Keratinocyte (primary cell): ENCODE measurements at regions not wholly inside any gene's neighbourhood (a gene's known extent, or its start where the extent isn't known, plus 50 kb on each side); places are given as distances from the start of the nearest gene placed in this dataset.

ENCODE experiments used
- DNase-seq: peaks from one replicate; pipeline ENCODE4 v3.0.0-alpha.2; 2011; ENCODE audit warnings: low read depth, missing footprints, low spot score
- FAIRE-seq: peaks from 2 replicates; lab custom pipeline; 2011; peaks lifted over from hg19 to GRCh38; lab: Jason Lieb, UNC
- H2AFZ ChIP-seq: 2 replicates; pipeline ENCODE4 v1.6.0; 2012; ENCODE audit warnings: low read length, control low read depth, inconsistent platforms; ENCODE audit not compliant: control insufficient read depth
- H3K27ac ChIP-seq: 2 replicates; pipeline ENCODE4 v1.5.1; 2011; ENCODE audit warnings: low read length; ENCODE audit not compliant: control insufficient read depth, insufficient read depth
- H3K27me3 ChIP-seq: 3 replicates; pipeline ENCODE4 v1.6.0; 2011; ENCODE audit warnings: low read length; ENCODE audit not compliant: control insufficient read depth, insufficient read depth; ENCODE audit errors: extremely low read depth
- H3K36me3 ChIP-seq, 2 experiments: 2 replicates in 1 of 2; 3 replicates in 1 of 2; pipeline ENCODE4 v1.5.1; 2011; ENCODE audit warnings: low read length in 2 of 2, mild to moderate bottlenecking in 1 of 2; ENCODE audit not compliant: control insufficient read depth in 2 of 2, insufficient read depth in 2 of 2; ENCODE audit errors: extremely low read depth in 1 of 2
- H3K4me1 ChIP-seq: 3 replicates; pipeline ENCODE4 v1.5.1; 2011; ENCODE audit warnings: low read length; ENCODE audit not compliant: control insufficient read depth, insufficient read depth; ENCODE audit errors: extremely low read depth
- H3K4me2 ChIP-seq: 3 replicates; pipeline ENCODE4 v1.6.0; 2011; ENCODE audit warnings: low read depth, low read length; ENCODE audit not compliant: control insufficient read depth, insufficient read depth; ENCODE audit errors: extremely low read depth
- H3K4me3 ChIP-seq, 3 experiments: fragments of 200-600 bp in 1 of 3; sonication (generic) in 1 of 3; 2 replicates in 2 of 3; 3 replicates in 1 of 3; pipeline ENCODE4 v1.5.1; 2011 to 2016; ENCODE audit warnings: low read length in 3 of 3, mild to moderate bottlenecking in 3 of 3, control low read depth in 2 of 3, inconsistent platforms in 1 of 3, low read depth in 1 of 3, mixed read lengths in 1 of 3, mixed run types in 1 of 3, moderate library complexity in 1 of 3; ENCODE audit not compliant: control insufficient read depth in 2 of 3, insufficient read depth in 2 of 3; ENCODE audit errors: extremely low read depth in 1 of 3
- H3K79me2 ChIP-seq: 2 replicates; pipeline ENCODE4 v1.6.0; 2012; ENCODE audit warnings: low read length; ENCODE audit not compliant: control insufficient read depth, insufficient read depth
- H3K9ac ChIP-seq: 3 replicates; pipeline ENCODE4 v1.6.0; 2011; ENCODE audit warnings: low read length; ENCODE audit not compliant: control insufficient read depth, insufficient read depth; ENCODE audit errors: extremely low read depth
- H3K9me1 ChIP-seq: 3 replicates; pipeline ENCODE4 v1.6.0; 2011; ENCODE audit warnings: low read length; ENCODE audit not compliant: control insufficient read depth, insufficient read depth; ENCODE audit errors: extremely low read depth
- H3K9me3 ChIP-seq: 2 replicates; pipeline ENCODE4 v1.5.1; 2012; ENCODE audit warnings: low read depth, low read length; ENCODE audit not compliant: control insufficient read depth
- H4K20me1 ChIP-seq: 3 replicates; pipeline ENCODE4 v1.6.0; 2011; ENCODE audit warnings: low read length; ENCODE audit not compliant: control insufficient read depth, insufficient read depth; ENCODE audit errors: extremely low read depth
- EZH2 ChIP-seq: IDR thresholded peaks from one replicate; pipeline ENCODE4 v1.6.1; 2012; ENCODE audit warnings: inconsistent platforms, mild to moderate bottlenecking, low read length, moderate library complexity
- dilution Hi-C: fragments of 300-500 bp; cut with MboI; formaldehyde crosslinking; loops from one replicate; pipeline ENCODE4 v1.7.0; 2020; ENCODE audit warnings: low sequenced_read_pairs; ENCODE audit not compliant: extremely low pct_ligation_motif_present
- TF ChIP-seq, protein P1 (sequence below), 3 experiments: IDR thresholded peaks in 1 of 3; conservative IDR thresholded peaks in 1 of 3; optimal IDR thresholded peaks in 1 of 3; 2 replicates in 2 of 3; 3 replicates in 1 of 3; pipeline versions ENCODE3 to v1.5.1; 2011; ENCODE audit warnings: low read length in 3 of 3, mild to moderate bottlenecking in 3 of 3, moderate library complexity in 2 of 3, control low read depth in 1 of 3, inconsistent platforms in 1 of 3; ENCODE audit not compliant: insufficient read depth in 2 of 3; ENCODE audit errors: extremely low read depth in 1 of 3

DNA sequence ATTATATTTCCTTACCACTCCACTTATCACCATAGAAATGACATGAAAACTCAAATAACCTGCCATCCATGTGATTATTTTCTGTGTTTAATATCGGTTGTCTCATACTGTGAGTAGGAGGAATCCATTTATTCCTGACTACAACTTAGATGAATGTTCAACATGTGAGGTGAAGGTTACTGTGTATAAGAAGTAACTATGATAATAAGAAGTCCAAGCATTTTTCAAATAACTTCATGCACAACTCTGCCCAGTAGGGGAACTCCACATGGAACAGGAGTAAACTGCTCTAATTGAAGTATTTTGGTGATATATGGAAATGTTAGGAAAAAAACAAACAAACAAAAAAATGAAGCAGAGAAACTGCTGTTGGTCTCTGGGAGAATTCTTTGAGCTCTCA lies 447.5 kb upstream of the GRIN3A start:
- H3K4me3 ChIP-seq: no peak overlapping the region
- DNase-seq: no peak
- H3K36me3 ChIP-seq: no peaks in the 10 kb centered on the region
- no peaks in the 10 kb centered on the region for H3K79me2 ChIP-seq
- no peak for TF ChIP-seq EZH2
- TF ChIP-seq, protein P1, sequence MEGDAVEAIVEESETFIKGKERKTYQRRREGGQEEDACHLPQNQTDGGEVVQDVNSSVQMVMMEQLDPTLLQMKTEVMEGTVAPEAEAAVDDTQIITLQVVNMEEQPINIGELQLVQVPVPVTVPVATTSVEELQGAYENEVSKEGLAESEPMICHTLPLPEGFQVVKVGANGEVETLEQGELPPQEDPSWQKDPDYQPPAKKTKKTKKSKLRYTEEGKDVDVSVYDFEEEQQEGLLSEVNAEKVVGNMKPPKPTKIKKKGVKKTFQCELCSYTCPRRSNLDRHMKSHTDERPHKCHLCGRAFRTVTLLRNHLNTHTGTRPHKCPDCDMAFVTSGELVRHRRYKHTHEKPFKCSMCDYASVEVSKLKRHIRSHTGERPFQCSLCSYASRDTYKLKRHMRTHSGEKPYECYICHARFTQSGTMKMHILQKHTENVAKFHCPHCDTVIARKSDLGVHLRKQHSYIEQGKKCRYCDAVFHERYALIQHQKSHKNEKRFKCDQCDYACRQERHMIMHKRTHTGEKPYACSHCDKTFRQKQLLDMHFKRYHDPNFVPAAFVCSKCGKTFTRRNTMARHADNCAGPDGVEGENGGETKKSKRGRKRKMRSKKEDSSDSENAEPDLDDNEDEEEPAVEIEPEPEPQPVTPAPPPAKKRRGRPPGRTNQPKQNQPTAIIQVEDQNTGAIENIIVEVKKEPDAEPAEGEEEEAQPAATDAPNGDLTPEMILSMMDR (optimal IDR thresholded peaks at IDR 0.05 in 1 of 3, IDR thresholded peaks at IDR 0.05 in 1 of 3, conservative IDR thresholded peaks at IDR 0.05 in 1 of 3; ENCODE audit: extremely low read depth in 1 of 3, insufficient read depth in 2 of 3, low read length in 3 of 3): no peak
- no peak overlapping the region for H3K27ac ChIP-seq
- H3K9ac ChIP-seq: no peak overlapping the region
- no peak overlapping the region for H3K4me2 ChIP-seq
- dilution Hi-C loops: no loop called here
- H2AFZ ChIP-seq: no peak overlapping the region
- H4K20me1 ChIP-seq: no peaks in the 10 kb centered on the region
- H3K9me1 ChIP-seq: no peaks in the 10 kb centered on the region
- no peaks in the 10 kb centered on the region for H3K27me3 ChIP-seq
- H3K4me1 ChIP-seq: no peaks in the 10 kb centered on the region
- no peaks in the 10 kb centered on the region for H3K9me3 ChIP-seq
- FAIRE-seq: no peak

DNA sequence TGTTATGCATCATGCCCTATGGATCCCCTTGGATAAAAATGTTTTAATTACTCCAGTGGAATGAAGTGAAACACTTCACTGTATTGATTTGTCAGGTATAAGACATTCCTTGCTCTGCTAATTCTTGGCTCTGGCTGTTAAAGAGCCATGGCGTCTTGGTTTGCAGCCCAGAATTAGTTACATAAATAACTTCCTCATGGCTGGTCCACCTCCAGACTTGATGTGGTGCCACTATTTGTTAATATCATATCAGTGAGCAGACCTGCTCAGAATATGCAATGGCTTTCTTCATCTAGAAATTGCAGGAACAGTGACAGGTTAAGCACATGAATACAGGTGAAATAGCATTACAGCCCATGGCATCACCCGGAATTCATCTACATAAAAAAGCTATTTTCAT lies 446.9 kb upstream of the GRIN3A start:
- no peaks in the 10 kb centered on the region for H3K9me1 ChIP-seq
- no peak overlapping the region for H3K4me3 ChIP-seq
- no peaks in the 10 kb centered on the region for H3K9me3 ChIP-seq
- TF ChIP-seq, protein P1 (optimal IDR thresholded peaks at IDR 0.05 in 1 of 3, IDR thresholded peaks at IDR 0.05 in 1 of 3, conservative IDR thresholded peaks at IDR 0.05 in 1 of 3; ENCODE audit: extremely low read depth in 1 of 3, insufficient read depth in 2 of 3, low read length in 3 of 3): no peak
- TF ChIP-seq EZH2: no peak
- no peaks in the 10 kb centered on the region for H3K4me1 ChIP-seq
- dilution Hi-C loops: no loop called here
- H3K36me3 ChIP-seq: no peaks in the 10 kb centered on the region
- H3K27me3 ChIP-seq: no peaks in the 10 kb centered on the region
- no peak overlapping the region for H3K9ac ChIP-seq
- H3K79me2 ChIP-seq: no peaks in the 10 kb centered on the region
- H3K4me2 ChIP-seq: no peak overlapping the region
- H3K27ac ChIP-seq: no peak overlapping the region
- no peaks in the 10 kb centered on the region for H4K20me1 ChIP-seq
- FAIRE-seq (no peak), DNase-seq (no peak)
- H2AFZ ChIP-seq: no peak overlapping the region
